Naive thymus-derived CD4-positive, alpha-beta T cell (primary cell): ENCODE measurements at regions not wholly inside any gene's neighbourhood (a gene's known extent, or its start where the extent isn't known, plus 50 kb on each side); places are given as distances from the start of the nearest gene placed in this dataset.

Experiments used
- ATAC-seq: fragments of 150-1000 bp; cut with Tn5 transposase; 2 replicates; pipeline ENCODE4 v1.10.0; 2021; ENCODE audit warnings: mild to moderate bottlenecking, moderate library complexity
- CTCF ChIA-PET: fragments of 350-600 bp; sonication (Branson Sonifier 250); formaldehyde crosslinking; loops from one replicate; lab custom pipeline; 2021; ENCODE audit warnings: antibody characterized with exemption; lab: Charles Lee
- POLR2A ChIA-PET: fragments of 350-600 bp; sonication (Branson Sonifier 250); formaldehyde crosslinking; loops from one replicate; lab custom pipeline; 2021; ENCODE audit warnings: antibody characterized with exemption, inconsistent platforms; lab: Charles Lee
- DNase-seq, 9 donors: peaks; one replicate each; pipeline versions ENCODE4 v3.0.0 to v3.0.0-alpha.2; 2020 to 2022; ENCODE audit warnings: mixed read lengths in 1 of 9
- H3K27ac ChIP-seq: one replicate; pipeline ENCODE4 v1.7.0; 2013; ENCODE audit warnings: mild to moderate bottlenecking, low read depth, low read length, moderate library complexity
- H3K27me3 ChIP-seq, 2 donors: one replicate each; pipeline ENCODE4 v1.7.0; 2013; ENCODE audit warnings: low read length in 2 of 2, mild to moderate bottlenecking in 2 of 2, moderate library complexity in 2 of 2; ENCODE audit not compliant: control insufficient read depth in 2 of 2, insufficient read depth in 2 of 2
- H3K36me3 ChIP-seq, 3 experiments: 1 replicate in 2 of 3; 2 replicates in 1 of 3; pipeline ENCODE4 v1.7.0; 2013; ENCODE audit warnings: low read length in 3 of 3, mild to moderate bottlenecking in 3 of 3, moderate library complexity in 1 of 3; ENCODE audit not compliant: insufficient read depth in 3 of 3, control insufficient read depth in 2 of 3
- H3K4me1 ChIP-seq, 2 donors: one replicate each; pipeline ENCODE4 v1.7.0; 2013; ENCODE audit warnings: low read length in 2 of 2, mild to moderate bottlenecking in 2 of 2, moderate library complexity in 1 of 2; ENCODE audit not compliant: control insufficient read depth in 2 of 2, insufficient read depth in 2 of 2
- H3K4me3 ChIP-seq: 2 replicates; pipeline ENCODE4 v1.7.0; 2013; ENCODE audit warnings: mild to moderate bottlenecking, low read length
- H3K9me3 ChIP-seq, 3 experiments: 1 replicate in 2 of 3; 2 replicates in 1 of 3; pipeline ENCODE4 v1.7.0; 2013; ENCODE audit warnings: low read length in 3 of 3; ENCODE audit not compliant: control insufficient read depth in 2 of 3
- H3K27ac Mint-ChIP-seq, 9 donors: one replicate each; pipeline ENCODE4 v1.8.0; 2020 to 2022; ENCODE audit warnings: mixed read lengths in 9 of 9, mild to moderate bottlenecking in 8 of 9, moderate library complexity in 5 of 9, inconsistent platforms in 2 of 9
- H3K27me3 Mint-ChIP-seq, 5 donors: one replicate each; pipeline ENCODE4 v1.8.0; 2021 to 2022; ENCODE audit warnings: mixed read lengths in 5 of 5, mild to moderate bottlenecking in 1 of 5
- H3K36me3 Mint-ChIP-seq, 5 donors: one replicate each; pipeline ENCODE4 v1.8.0; 2020 to 2022; ENCODE audit warnings: mixed read lengths in 5 of 5, mild to moderate bottlenecking in 3 of 5, inconsistent platforms in 1 of 5
- H3K4me1 Mint-ChIP-seq, 7 donors: one replicate each; pipeline ENCODE4 v1.8.0; 2020 to 2022; ENCODE audit warnings: mixed read lengths in 7 of 7, mild to moderate bottlenecking in 3 of 7, inconsistent platforms in 1 of 7
- H3K4me3 Mint-ChIP-seq, 10 donors: one replicate each; pipeline ENCODE4 v1.8.0; 2020 to 2022; ENCODE audit warnings: mild to moderate bottlenecking in 10 of 10, mixed read lengths in 10 of 10, moderate library complexity in 6 of 10, inconsistent platforms in 2 of 10
- H3K9me3 Mint-ChIP-seq, 11 donors: one replicate each; pipeline ENCODE4 v1.8.0; 2020 to 2022; ENCODE audit warnings: mixed read lengths in 11 of 11, mild to moderate bottlenecking in 4 of 11, inconsistent platforms in 1 of 11, moderate library complexity in 1 of 11
- intact Hi-C, 2 donors: fragments of 100-400 bp; cut with micrococcal nuclease; formaldehyde crosslinking; loops; one replicate each; pipeline ENCODE4 v1.15.1; 2023

DNA sequence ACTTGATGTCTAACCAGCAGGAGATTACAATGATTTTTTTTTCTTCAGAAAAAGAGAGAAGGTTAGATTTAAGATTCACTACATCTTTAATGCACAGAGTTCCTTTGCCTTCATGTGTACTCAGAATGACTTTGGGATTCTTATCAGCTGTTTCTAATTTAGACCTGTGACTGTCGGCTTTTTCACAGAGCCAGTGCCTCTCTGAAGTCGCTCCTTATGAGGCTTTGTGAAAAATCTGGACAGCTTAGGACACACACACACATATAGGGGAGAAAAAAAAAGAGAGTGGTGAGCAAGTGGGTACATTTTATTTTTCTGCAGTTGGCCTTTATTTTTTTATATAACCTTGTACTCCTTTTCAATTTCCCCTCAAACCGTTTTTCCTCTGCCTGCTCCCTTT lies 893.1 kb upstream of the CELF4 start:
- no peak overlapping the region for H3K4me3 Mint-ChIP-seq
- DNase-seq (no peak), ATAC-seq (no peak)
- no peaks in the 10 kb centered on the region for H3K27me3 Mint-ChIP-seq
- Histone ChIP-seq H3K9me3 (no peaks in the 10 kb centered on the region), H3K27ac (no peak overlapping the region), H3K36me3 (no peaks in the 10 kb centered on the region), H3K4me1 (no peaks in the 10 kb centered on the region), H3K27me3 (no peaks in the 10 kb centered on the region), H3K4me3 (no peak overlapping the region)
- POLR2A ChIA-PET = no interaction called here
- no peaks in the 10 kb centered on the region for H3K4me1 Mint-ChIP-seq
- peaks cover 0 to 8% (median 0%) of the 10 kb centered on the region in 11 donors for H3K9me3 Mint-ChIP-seq
- intact Hi-C loops = no loop called here
- H3K36me3 Mint-ChIP-seq = no peaks in the 10 kb centered on the region
- H3K27ac Mint-ChIP-seq = no peak overlapping the region
- CTCF ChIA-PET = no interaction called here

DNA sequence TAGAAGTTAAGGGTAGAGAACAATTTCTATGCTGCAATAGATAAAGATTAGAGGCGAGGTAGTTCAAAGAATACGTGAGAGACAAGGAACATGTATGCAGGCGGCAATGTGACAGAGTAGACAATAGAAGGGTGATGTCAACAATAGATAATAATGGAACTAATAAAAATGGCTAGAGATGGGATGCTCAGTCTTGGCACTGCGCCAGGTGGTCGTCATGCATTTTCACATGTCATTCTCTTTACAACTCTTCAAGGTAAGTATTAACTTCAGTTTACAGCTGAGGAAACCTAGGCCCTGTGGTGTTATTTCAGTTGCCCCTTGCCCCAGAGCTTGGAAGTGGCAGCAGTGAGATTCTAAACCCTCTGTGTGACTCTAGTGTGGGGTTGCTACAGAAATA lies 890.7 kb upstream of the CELF4 start:
- CTCF ChIA-PET = no interaction called here
- H3K27me3 Mint-ChIP-seq = no peaks in the 10 kb centered on the region

DNA sequence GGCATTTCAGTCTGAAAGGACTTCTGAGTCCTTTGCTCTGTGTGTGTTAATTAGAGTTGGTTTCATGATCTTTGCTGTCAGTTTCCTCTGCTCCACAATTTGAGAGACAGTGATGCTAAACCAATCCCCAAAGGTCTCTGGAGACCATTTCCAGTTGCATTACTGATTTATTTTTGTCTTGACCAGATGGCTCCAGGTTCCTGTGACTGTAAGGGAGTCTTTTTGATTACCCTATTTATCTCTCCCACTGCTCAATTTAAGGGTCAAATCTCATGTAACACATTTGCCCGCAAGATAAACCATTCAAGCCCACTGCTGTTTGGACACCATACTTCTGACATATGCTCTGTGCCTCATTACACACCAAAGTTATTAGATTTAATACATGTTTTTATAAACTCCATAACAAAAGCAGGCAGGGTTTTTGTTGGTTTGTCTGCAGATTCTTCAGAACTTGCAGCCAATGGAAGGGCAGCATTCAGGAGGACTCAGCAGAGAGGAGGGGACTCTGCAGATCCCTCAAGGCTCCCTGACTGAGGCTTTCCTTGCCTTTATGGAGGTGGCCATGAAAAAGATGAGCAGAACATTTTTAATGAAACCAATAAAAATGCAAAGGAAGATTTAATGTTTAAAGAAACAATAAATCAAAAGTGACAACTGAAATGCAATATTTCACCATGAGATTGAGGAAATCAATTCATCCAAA lies 889.3 kb upstream of the CELF4 start:
- Histone ChIP-seq H3K4me3 (no peak overlapping the region), H3K27me3 (no peaks in the 10 kb centered on the region), H3K9me3 (no peaks in the 10 kb centered on the region), H3K27ac (no peak overlapping the region), H3K4me1 (no peaks in the 10 kb centered on the region), H3K36me3 (no peaks in the 10 kb centered on the region)
- no peaks in the 10 kb centered on the region for H3K27me3 Mint-ChIP-seq
- H3K4me1 Mint-ChIP-seq = no peaks in the 10 kb centered on the region
- ChIA-PET CTCF (no interaction called here), POLR2A (no interaction called here)
- H3K4me3 Mint-ChIP-seq = no peak overlapping the region
- H3K27ac Mint-ChIP-seq = no peak overlapping the region
- H3K36me3 Mint-ChIP-seq = no peaks in the 10 kb centered on the region
- H3K9me3 Mint-ChIP-seq = peaks cover 0 to 8% (median 0%) of the 10 kb centered on the region in 11 donors
- ATAC-seq (no peak), DNase-seq (no peak)
- intact Hi-C loops = no loop called here

More for the DNA sequence above, 890.7 kb upstream of the CELF4 start:
- Histone ChIP-seq H3K27me3 (no peaks in the 10 kb centered on the region), H3K27ac (no peak overlapping the region), H3K4me1 (no peaks in the 10 kb centered on the region), H3K36me3 (no peaks in the 10 kb centered on the region), H3K4me3 (no peak overlapping the region), H3K9me3 (no peaks in the 10 kb centered on the region)
- peaks cover 0 to 8% (median 0%) of the 10 kb centered on the region in 11 donors for H3K9me3 Mint-ChIP-seq
- H3K27ac Mint-ChIP-seq = no peak overlapping the region
- H3K4me3 Mint-ChIP-seq = no peak overlapping the region
- no peaks in the 10 kb centered on the region for H3K36me3 Mint-ChIP-seq
- POLR2A ChIA-PET = no interaction called here
- ATAC-seq = no peak
- no peak for DNase-seq
- intact Hi-C loops = no loop called here
- no peaks in the 10 kb centered on the region for H3K4me1 Mint-ChIP-seq

DNA sequence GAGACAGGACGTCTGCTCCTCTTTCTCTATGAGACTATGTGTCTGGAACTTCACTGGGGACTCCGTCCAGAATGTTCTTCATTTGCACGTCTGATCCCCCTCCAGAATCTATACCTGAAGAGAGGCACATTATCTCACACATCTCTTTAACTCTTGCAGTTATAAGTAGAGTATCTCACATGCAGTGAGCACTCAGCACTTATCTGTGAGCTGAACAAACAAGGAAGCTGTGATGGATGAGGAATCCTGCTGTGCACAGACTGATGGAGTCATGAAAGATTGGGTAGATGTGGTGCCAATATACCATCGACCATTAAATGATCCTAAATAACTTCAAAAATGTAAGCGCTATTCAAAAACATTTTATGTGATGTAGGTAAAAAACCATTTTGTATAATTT lies 888.3 kb upstream of the CELF4 start:
- Mint-ChIP-seq H3K27ac (no peak overlapping the region), H3K27me3 (no peaks in the 10 kb centered on the region), H3K36me3 (no peaks in the 10 kb centered on the region), H3K9me3 (peaks cover 0 to 8% (median 0%) of the 10 kb centered on the region in 11 donors), H3K4me1 (no peaks in the 10 kb centered on the region), H3K4me3 (no peak overlapping the region)
- ChIA-PET POLR2A (no interaction called here), CTCF (no interaction called here)
- ATAC-seq (no peak), DNase-seq (no peak)
- Histone ChIP-seq H3K36me3 (no peaks in the 10 kb centered on the region), H3K9me3 (no peaks in the 10 kb centered on the region), H3K27ac (no peak overlapping the region), H3K4me3 (no peak overlapping the region), H3K27me3 (no peaks in the 10 kb centered on the region), H3K4me1 (no peaks in the 10 kb centered on the region)
- intact Hi-C loops = no loop called here

DNA sequence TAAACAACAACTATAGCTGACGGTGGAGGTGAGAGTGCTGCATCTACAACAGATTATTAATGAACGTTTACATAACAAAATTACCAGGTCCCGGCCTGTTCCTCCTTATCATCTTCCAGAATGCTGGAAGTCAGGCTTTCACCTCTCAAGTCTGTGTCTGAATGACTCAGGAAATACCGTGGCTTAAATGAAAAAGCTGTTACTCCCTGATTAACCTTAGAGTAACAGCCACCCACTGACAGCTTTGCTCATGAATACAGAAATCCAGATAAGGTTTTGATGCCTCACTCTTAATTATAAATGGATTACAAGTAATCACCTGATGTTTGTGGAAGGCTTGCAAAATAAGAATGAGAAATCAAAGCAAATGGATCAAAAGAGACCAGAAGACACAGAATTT lies 885.3 kb upstream of the CELF4 start:
- H3K27me3 ChIP-seq = no peaks in the 10 kb centered on the region
- ATAC-seq = no peak
- H3K36me3 ChIP-seq = no peaks in the 10 kb centered on the region
- Mint-ChIP-seq H3K36me3 (no peaks in the 10 kb centered on the region), H3K27ac (no peak overlapping the region), H3K4me1 (no peaks in the 10 kb centered on the region), H3K4me3 (no peak overlapping the region), H3K9me3 (peaks cover 0 to 7% (median 0%) of the 10 kb centered on the region in 11 donors), H3K27me3 (no peaks in the 10 kb centered on the region)
- POLR2A ChIA-PET = no interaction called here
- no peak overlapping the region for H3K4me3 ChIP-seq
- no peak overlapping the region for H3K27ac ChIP-seq
- DNase-seq = no peak
- intact Hi-C loops = no loop called here
- H3K4me1 ChIP-seq = no peaks in the 10 kb centered on the region
- no peaks in the 10 kb centered on the region for H3K9me3 ChIP-seq
- CTCF ChIA-PET = interaction anchor here (0.5 kb wide), 1 partner anchor 22 kb away, joined by 4 read pairs; no protein-coding TSS in a partner anchor

DNA sequence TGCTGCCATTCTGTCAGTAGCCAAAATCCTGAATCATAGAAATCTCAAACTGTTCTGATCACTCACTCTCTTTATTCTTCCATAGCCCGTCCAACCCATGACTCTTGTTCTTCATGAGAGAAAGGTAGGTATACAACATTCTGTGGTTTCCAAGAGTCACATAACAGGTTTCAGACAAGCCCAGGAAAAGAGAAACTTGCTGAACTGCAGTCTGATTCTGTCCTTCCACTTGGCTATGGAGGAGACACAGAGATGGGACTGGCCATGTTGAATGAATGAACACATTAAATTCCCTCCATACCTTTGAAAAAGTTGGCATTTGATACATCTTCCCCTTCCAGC lies 880.2 kb upstream of the CELF4 start:
- Mint-ChIP-seq H3K27ac (no peak overlapping the region), H3K9me3 (peaks cover 0 to 5% (median 0%) of the 10 kb centered on the region in 11 donors), H3K4me3 (no peak overlapping the region), H3K36me3 (no peaks in the 10 kb centered on the region), H3K27me3 (no peaks in the 10 kb centered on the region), H3K4me1 (no peaks in the 10 kb centered on the region)
- intact Hi-C loops = no loop called here
- Histone ChIP-seq H3K4me3 (no peak overlapping the region), H3K27me3 (no peaks in the 10 kb centered on the region), H3K27ac (no peak overlapping the region), H3K4me1 (no peaks in the 10 kb centered on the region), H3K9me3 (no peaks in the 10 kb centered on the region), H3K36me3 (no peaks in the 10 kb centered on the region)
- ATAC-seq (no peak), DNase-seq (no peak)
- POLR2A ChIA-PET = no interaction called here
- CTCF ChIA-PET = no interaction called here

DNA sequence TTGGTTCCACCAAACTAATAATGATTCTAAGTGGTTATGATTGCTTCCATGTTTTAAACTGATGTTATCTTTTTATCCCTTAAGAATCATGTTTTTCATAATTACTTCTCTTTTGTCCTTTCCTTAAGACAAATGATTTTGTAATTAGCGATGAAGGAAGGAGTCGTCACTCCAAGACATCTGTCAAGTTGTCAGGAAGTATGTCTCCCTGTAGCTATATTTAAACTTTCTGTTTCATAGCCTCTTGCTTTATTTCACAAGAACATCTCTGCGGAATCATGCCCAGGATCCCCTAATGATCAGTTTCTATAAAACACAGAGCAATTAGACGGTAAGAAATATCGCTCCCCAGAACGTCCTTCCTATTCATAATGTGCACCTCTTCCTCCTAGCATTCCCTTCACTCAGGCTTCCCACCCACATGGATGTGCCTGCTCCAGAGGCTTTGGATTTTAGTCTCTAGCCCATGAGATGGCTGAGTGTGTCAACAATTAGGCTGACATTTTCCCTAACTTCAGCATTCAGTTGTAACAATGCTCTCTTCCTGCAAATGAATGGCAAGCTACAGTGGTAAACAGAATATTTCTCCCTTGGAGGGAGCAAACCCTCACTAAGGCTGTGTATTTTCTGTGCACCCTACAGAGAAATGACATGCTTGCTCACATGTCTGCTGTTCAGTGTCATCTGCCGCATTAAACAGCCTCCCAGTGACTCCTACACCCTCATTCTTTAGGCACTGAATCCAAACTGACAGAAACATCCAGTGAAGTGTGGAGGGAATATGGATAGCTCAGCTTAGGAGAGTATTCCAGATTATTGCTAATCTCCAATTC lies 879.6 kb upstream of the CELF4 start:
- H3K27me3 Mint-ChIP-seq = no peaks in the 10 kb centered on the region
- intact Hi-C loops = no loop called here
- H3K9me3 Mint-ChIP-seq = peaks cover 0 to 5% (median 0%) of the 10 kb centered on the region in 11 donors
- no peak overlapping the region for H3K4me3 ChIP-seq
- H3K27ac ChIP-seq = no peak overlapping the region
- POLR2A ChIA-PET = no interaction called here
- H3K4me3 Mint-ChIP-seq = no peak overlapping the region
- no peaks in the 10 kb centered on the region for H3K36me3 Mint-ChIP-seq
- no peaks in the 10 kb centered on the region for H3K4me1 ChIP-seq
- H3K36me3 ChIP-seq = no peaks in the 10 kb centered on the region
- no peak for DNase-seq
- no peaks in the 10 kb centered on the region for H3K9me3 ChIP-seq
- no peak for ATAC-seq
- H3K27me3 ChIP-seq = no peaks in the 10 kb centered on the region
- H3K4me1 Mint-ChIP-seq = no peaks in the 10 kb centered on the region
- CTCF ChIA-PET = no interaction called here
- no peak overlapping the region for H3K27ac Mint-ChIP-seq
